Panc1 (cell line): ENCODE measurements at regions not wholly inside any gene's neighbourhood (a gene's known extent, or its start where the extent isn't known, plus 50 kb on each side); places are given as distances from the start of the nearest gene placed in this dataset.

ENCODE experiments used
- ATAC-seq: fragments of 200-7000 bp; cut with Tn5 transposase; 2 replicates; pipeline ENCODE4 v1.9.1; 2020; ENCODE audit warnings: mild to moderate bottlenecking, moderate library complexity
- BruUV-seq: library from RNA; stranded (reverse); fragments of 400-500 nt; replicated peaks from 2 replicates; lab custom pipeline; 2021; lab: Mats Ljungman, UMichigan
- CTCF ChIA-PET: fragments of 300-600 bp; sonication (Branson Sonifier 250); formaldehyde crosslinking; loops from one replicate; lab custom pipeline; 2022; ENCODE audit warnings: antibody characterized with exemption; lab: Charles Lee
- POLR2A ChIA-PET: fragments of 300-600 bp; sonication (Branson Sonifier 250); formaldehyde crosslinking; loops from one replicate; lab custom pipeline; 2022; ENCODE audit warnings: antibody characterized with exemption; lab: Charles Lee
- DNase-seq: peaks from one replicate; pipeline ENCODE4 v3.0.0-alpha.2; 2010; ENCODE audit warnings: low read depth, low spot score
- H3K27ac ChIP-seq: 2 replicates; pipeline ENCODE4 v1.5.1; 2011; ENCODE audit warnings: mild to moderate bottlenecking, low read length, inconsistent platforms
- H3K27me3 ChIP-seq: fragments of 200-500 bp; sonication (Bioruptor generic); 2 replicates; pipeline ENCODE4 v1.6.0; 2014; ENCODE audit warnings: low read length, inconsistent platforms; ENCODE audit not compliant: control insufficient read depth, insufficient read depth
- H3K36me3 ChIP-seq: fragments of 200-500 bp; sonication (Bioruptor generic); 2 replicates; pipeline ENCODE4 v1.5.1; 2014; ENCODE audit warnings: inconsistent platforms, mild to moderate bottlenecking, low read length, moderate library complexity; ENCODE audit not compliant: control insufficient read depth, insufficient read depth
- H3K4me1 ChIP-seq: 2 replicates; pipeline ENCODE4 v1.5.1; 2011; ENCODE audit warnings: inconsistent platforms, mild to moderate bottlenecking, low read length, moderate library complexity; ENCODE audit not compliant: control insufficient read depth, insufficient read depth
- H3K4me3 ChIP-seq, 2 experiments: 2 replicates each; pipeline ENCODE4 v1.5.1; 2011 to 2012; ENCODE audit warnings: low read depth in 2 of 2, low read length in 2 of 2, mild to moderate bottlenecking in 2 of 2, inconsistent platforms in 1 of 2, moderate library complexity in 1 of 2
- H3K9me3 ChIP-seq: fragments of 200-500 bp; sonication (Bioruptor generic); 2 replicates; pipeline ENCODE4 v1.5.1; 2014; ENCODE audit warnings: low read depth, mild to moderate bottlenecking, inconsistent platforms, low read length, moderate library complexity; ENCODE audit not compliant: control insufficient read depth, insufficient read depth
- CTCF ChIP-seq: fragments of 450-650 bp; IDR thresholded peaks from 2 replicates; pipeline ENCODE4 v1.5.1; 2017; ENCODE audit warnings: mild to moderate bottlenecking
- POLR2AphosphoS5 ChIP-seq: IDR thresholded peaks from 2 replicates; pipeline ENCODE4 v1.6.1; 2012; ENCODE audit warnings: mild to moderate bottlenecking, low read depth, low read length, moderate library complexity
- REST ChIP-seq, 2 experiments: IDR thresholded peaks; 2 replicates each; pipeline ENCODE4 v1.6.1; 2011 to 2012; ENCODE audit warnings: low read depth in 2 of 2, control low read depth in 1 of 2, low read length in 1 of 2, mild to moderate bottlenecking in 1 of 2, moderate library complexity in 1 of 2; ENCODE audit not compliant: insufficient read depth in 1 of 2
- SIN3A ChIP-seq: IDR thresholded peaks from 2 replicates; pipeline ENCODE4 v1.6.1; 2012; ENCODE audit warnings: low read depth, mild to moderate bottlenecking, low read length, moderate library complexity, borderline replicate concordance; ENCODE audit not compliant: insufficient read depth
- TCF7L2 ChIP-seq: IDR thresholded peaks from 2 replicates; pipeline ENCODE4 v1.6.1; 2011; ENCODE audit warnings: mild to moderate bottlenecking, low read depth, low read length, inconsistent platforms
- in situ Hi-C: cut with HindIII; loops from 2 replicates; pipeline ENCODE4 v1.10.0; 2016; ENCODE audit warnings: low sequenced_read_pairs, low pct_unique_long_range_greater_than_20kb
- intact Hi-C: fragments of 100-400 bp; cut with micrococcal nuclease; formaldehyde crosslinking; loops from one replicate; pipeline ENCODE4 v1.10.0; 2022; ENCODE audit not compliant: unreplicated experiment

- intact Hi-C loops, result no loop called here
- in situ Hi-C loops, result no loop called here
- H3K27ac ChIP-seq, result no peak overlapping the region
- CTCF ChIA-PET, result interaction anchor here (0.6 kb wide), 1 partner anchor 97 kb away, joined by 3 read pairs; no protein-coding TSS in a partner anchor
- no peaks in the 10 kb centered on the region for H3K9me3 ChIP-seq
- DNase-seq, result no peak
- TF ChIP-seq TCF7L2, result no peak
- TF ChIP-seq POLR2AphosphoS5, result no peak
- no peak for TF ChIP-seq REST (IDR thresholded peaks at IDR 0.05; ENCODE audit: insufficient read depth in 1 of 2, low read depth in 2 of 2, low read length in 1 of 2)
- no peak for TF ChIP-seq SIN3A
- TF ChIP-seq CTCF, result no peak
- H3K27me3 ChIP-seq, result no peaks in the 10 kb centered on the region
- H3K4me3 ChIP-seq, result no peak overlapping the region
- POLR2A ChIA-PET, result no interaction called here
- H3K4me1 ChIP-seq, result no peaks in the 10 kb centered on the region
- no peak for ATAC-seq
- H3K36me3 ChIP-seq, result no peaks in the 10 kb centered on the region
- no TSS peak for BruUV-seq
Observed at GRCh38 chr13:31521435-31521834, 217.9 kb upstream of the RXFP2 start.

GRCh38 chr13:31522396-31522795, 216.9 kb upstream of the RXFP2 start:
- ChIA-PET CTCF (no interaction called here), POLR2A (no interaction called here)
- ATAC-seq (no peak), DNase-seq (no peak)
- no peaks in the 10 kb centered on the region for H3K9me3 ChIP-seq
- TF ChIP-seq REST (IDR thresholded peaks at IDR 0.05; ENCODE audit: insufficient read depth in 1 of 2, low read depth in 2 of 2, low read length in 1 of 2), result no peak
- TF ChIP-seq POLR2AphosphoS5, result no peak
- no peak for TF ChIP-seq SIN3A
- TF ChIP-seq TCF7L2, result no peak
- no peak for TF ChIP-seq CTCF
- intact Hi-C loops (no loop called here), in situ Hi-C loops (no loop called here)
- no peak overlapping the region for H3K27ac ChIP-seq
- BruUV-seq, result no TSS peak
- no peak overlapping the region for H3K4me3 ChIP-seq
- no peaks in the 10 kb centered on the region for H3K27me3 ChIP-seq
- H3K36me3 ChIP-seq, result no peaks in the 10 kb centered on the region
- H3K4me1 ChIP-seq, result no peaks in the 10 kb centered on the region
